Fibroblast of skin of abdomen (primary cell): ENCODE measurements at regions not wholly inside any gene's neighbourhood (a gene's known extent, or its start where the extent isn't known, plus 50 kb on each side); places are given as distances from the start of the nearest gene placed in this dataset.
"Not testable (repeated sequence)": the region's sequence is repeated elsewhere in the genome, so short reads cannot be mapped to it uniquely, and the experiment has no call there.

ENCODE experiments used
- DNase-seq: peaks from one replicate; pipeline ENCODE4 v3.0.0-alpha.2; 2013

DNA sequence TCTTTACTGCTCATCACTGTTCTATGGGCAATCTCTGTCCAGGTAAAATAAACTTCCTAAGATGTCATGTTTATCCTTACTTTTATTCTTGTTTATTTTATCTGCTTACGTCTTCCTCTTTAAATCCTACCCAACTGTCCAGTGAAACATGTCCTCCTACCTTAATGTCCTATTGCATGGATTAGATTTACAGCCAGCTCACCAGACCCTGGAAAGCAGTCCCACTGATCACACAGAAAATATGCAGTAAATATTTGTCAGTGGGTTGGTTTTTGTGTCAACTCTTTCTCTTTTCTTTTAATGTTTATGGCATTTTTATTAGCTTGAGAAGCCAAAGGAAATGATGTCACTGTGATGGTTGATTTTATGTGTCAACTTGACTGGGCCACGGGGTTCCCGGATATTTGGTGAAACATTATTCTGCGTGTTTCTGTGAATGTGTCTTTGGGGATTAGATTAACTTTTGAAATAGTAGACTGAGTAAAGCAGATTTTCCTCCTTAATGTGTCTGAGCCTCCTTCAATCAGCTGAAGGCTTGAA lies 258.3 kb downstream of the SRGAP2C start:
- DNase-seq = peak; percentile 25

- no peak for DNase-seq
Measured at GRCh38 chr1:121444096-121444495, 259.3 kb downstream of the SRGAP2C start.

GRCh38 chr1:121445679-121446078 lies 260.9 kb downstream of the SRGAP2C start:
- no peak for DNase-seq

- DNase-seq = not testable (repeated sequence)
Measured at GRCh38 chr1:121447280-121447923, 262.6 kb downstream of the SRGAP2C start.

- not testable (repeated sequence) for DNase-seq
Measured at GRCh38 chr1:121448064-121448463, 263.3 kb downstream of the SRGAP2C start.

DNA sequence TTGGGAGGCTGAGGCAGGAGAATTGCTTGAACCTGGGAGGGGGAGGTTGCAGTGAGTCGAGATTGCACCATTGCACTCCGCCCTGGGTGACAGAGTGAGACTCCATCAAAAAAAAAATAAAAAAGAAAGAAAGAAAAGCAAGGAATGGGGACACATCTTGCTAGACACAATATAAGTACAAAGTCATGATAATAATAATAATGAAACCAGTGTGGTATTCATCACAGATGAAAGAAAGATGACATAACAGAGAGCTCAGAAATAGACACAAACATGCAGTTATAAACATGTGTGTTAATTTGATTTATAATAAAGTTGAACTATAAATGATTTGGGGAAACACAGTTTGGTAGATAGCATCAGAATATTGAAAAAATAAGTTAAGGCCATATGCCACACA lies 264.1 kb downstream of the SRGAP2C start:
- no peak for DNase-seq

DNA sequence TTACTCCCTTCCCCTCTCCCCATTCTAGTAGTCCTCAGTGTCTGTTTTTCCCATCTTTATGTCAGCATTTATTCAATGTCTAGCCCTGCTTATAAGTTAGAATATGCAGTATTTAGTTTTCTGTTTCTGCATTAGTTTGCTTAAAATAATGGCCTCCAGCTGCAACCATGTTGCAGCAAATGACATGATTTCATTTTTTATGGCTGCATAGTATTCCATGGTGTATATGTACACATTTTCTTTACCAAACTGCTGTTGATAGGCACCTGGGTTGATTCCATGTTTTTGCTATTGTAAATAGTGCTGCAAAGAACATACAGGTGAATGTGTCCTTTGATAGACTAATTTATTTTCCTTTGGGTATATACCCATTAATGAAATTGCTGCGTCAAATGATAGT lies 267.7 kb downstream of the SRGAP2C start:
- DNase-seq = no peak

GRCh38 chr1:121458291-121459048 lies 273.7 kb downstream of the SRGAP2C start:
- no peak for DNase-seq

- no peak for DNase-seq
Measured at GRCh38 chr1:121459235-121459634, 274.5 kb downstream of the SRGAP2C start.

GRCh38 chr1:121469395-121469794 lies 284.6 kb downstream of the SRGAP2C start:
- not testable (repeated sequence) for DNase-seq

DNA sequence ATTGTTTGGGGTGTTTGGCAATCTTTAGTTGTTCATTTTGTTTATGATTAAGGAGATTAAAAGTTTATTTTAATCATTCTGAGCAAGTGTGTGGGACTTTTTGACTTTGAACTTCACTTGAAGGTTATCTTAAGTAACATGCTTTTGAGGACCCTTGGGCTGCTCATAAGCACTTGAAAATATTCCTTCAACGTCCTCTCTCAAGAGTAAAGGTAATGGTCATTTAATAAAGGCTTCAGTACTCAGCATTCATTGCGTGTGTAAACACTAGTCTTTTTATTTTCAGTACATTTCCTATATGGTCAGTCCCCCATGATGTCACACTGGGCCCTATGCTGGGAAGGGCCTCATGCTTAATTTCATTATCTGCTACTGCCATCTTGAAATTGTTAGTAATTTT lies 285.6 kb downstream of the SRGAP2C start:
- not testable (repeated sequence) for DNase-seq

GRCh38 chr1:121471523-121471922 lies 286.7 kb downstream of the SRGAP2C start:
- DNase-seq = no peak

GRCh38 chr1:121472017-121472416 lies 287.2 kb downstream of the SRGAP2C start:
- no peak for DNase-seq

DNA sequence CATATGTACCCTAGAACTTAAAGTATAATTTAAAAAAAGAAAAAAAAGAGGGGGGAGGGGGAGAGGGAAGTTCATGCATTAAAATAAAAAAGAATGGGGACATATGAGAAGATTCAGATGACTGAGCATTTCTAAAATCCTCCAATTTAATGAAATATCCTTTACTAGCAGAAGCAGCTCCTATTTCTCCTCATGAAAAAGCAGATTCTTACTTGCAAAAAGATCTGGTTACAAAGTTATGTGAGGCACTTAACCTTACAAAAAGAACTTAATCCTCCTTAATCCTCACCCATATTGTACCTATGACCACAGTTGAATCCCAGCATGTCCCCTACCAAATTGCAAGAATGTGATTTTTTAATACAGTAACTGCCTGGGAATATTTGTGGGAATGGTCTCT lies 298.5 kb downstream of the SRGAP2C start:
- peak; percentile 7 for DNase-seq

DNA sequence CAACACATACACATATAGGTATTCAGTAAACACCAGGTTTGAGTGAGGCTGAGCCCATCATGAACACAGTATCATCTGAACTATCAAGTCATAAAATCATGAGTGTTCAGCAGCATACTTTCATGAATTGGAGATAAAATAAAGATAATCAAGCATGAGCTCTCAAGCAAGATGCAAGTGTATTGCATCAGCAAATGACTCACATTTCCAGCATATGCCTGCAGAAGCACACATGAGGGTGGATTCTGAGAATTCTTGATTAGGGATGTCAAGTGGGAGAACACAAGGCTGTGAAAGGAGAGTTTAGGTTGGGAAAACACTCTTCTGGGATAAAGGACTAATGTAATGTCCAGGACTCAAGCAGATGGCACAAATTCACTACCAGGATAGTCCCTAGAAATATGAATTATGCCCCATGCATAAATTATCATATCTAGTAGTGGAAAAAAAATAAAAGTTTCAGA lies 299.2 kb downstream of the SRGAP2C start:
- DNase-seq = peak; percentile 93

DNA sequence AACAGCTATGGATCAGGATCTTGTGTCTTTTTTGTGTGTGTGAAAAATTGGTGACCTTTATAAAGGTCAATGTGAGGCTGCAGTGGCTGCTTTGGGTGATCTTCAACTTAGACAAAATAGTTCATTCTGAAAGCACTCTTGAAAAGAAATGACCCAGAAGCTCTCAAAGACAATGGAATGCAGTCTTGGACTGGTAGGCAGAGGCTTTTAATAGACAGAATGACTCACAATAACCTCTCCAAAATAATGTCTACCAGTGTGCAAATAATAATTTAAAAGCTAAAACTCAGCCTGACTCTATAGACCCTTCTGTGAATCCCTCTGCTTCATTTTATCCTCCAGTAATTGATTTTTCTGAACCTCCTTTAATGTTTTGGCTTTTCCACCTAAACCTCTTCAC lies 310.0 kb downstream of the SRGAP2C start:
- DNase-seq = not testable (repeated sequence)

DNA sequence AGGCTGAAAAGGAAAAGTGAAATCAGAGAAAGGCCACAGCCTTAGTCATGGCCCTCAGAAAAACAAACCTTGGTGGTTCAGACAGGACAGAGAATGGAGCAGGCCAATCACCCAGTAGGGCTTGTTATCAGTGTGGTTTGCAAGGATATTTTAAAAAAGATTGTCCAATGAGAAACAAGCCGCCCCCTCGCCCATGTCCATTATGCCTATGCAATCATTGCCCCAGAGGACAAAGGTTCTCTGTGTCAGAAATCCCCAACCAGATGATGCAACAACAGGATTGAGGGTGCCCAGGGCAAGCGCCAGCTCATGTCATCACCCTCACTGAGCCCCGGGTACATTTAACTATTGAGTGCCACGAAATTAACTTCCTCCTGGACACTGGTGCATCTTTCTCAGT lies 326.7 kb downstream of the SRGAP2C start:
- DNase-seq = not testable (repeated sequence)

GRCh38 chr1:121511876-121512275 lies 327.1 kb downstream of the SRGAP2C start:
- DNase-seq = not testable (repeated sequence)

- DNase-seq = no peak
Measured at GRCh38 chr1:121515235-121515634, 330.5 kb downstream of the SRGAP2C start.

DNA sequence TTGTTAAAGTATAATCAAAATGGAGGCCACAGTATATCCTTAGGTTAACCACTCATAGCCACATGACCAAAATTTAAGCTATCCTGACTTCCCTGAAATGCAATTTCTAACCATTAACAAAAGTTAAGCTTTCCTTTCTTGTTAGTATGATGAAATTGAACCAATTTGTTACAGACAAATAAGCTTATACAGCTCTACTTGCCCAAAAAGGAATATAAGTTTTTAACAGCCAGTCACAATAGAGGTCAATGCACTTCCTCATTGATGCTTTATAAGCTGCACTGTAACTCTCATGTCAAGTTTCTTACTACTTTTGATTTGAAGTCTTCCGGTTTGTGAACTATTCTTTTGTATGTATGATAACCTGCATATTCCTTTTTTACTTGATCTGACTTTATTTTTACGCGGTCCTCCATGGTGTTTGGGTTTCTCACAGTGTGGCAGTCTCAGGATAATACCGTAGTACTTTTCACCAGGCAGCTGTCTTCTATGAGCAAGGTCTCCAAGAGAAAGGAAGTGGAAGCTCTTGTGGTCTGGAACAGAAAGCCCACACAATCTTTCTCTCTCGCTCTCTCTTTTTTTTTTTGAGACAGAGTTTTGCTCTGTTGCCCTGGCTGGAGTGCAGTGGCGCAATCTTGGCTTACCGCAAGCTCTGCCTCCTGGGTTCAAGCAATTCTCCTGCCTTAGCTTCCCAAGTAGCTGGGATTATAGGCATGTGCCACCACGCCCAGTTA lies 331.6 kb downstream of the SRGAP2C start:
- no peak for DNase-seq

GRCh38 chr1:121517586-121518230 lies 332.9 kb downstream of the SRGAP2C start:
- DNase-seq = no peak

- DNase-seq = no peak
Measured at GRCh38 chr1:121518726-121519041, 333.9 kb downstream of the SRGAP2C start.
